Osteoblast (primary cell): ENCODE measurements at regions not wholly inside any gene's neighbourhood (a gene's known extent, or its start where the extent isn't known, plus 50 kb on each side); places are given as distances from the start of the nearest gene placed in this dataset.
A peak's percentile ranks its signal among the peaks of the same experiment; 100 is the strongest.

ENCODE experiments used
- DNase-seq: peaks from one replicate; pipeline ENCODE4 v3.0.0; 2011; ENCODE audit warnings: low spot score, mixed read lengths; ENCODE audit not compliant: insufficient read length; ENCODE audit errors: missing footprints
- H2AFZ ChIP-seq: 2 replicates; pipeline ENCODE4 v1.6.0; 2011; ENCODE audit warnings: mild to moderate bottlenecking, low read length
- H3K27ac ChIP-seq: 2 replicates; pipeline ENCODE4 v1.5.1; 2011; ENCODE audit warnings: mild to moderate bottlenecking, low read depth, low read length, moderate library complexity
- H3K27me3 ChIP-seq: 2 replicates; pipeline ENCODE4 v1.6.0; 2012; ENCODE audit warnings: mild to moderate bottlenecking, control low read depth, inconsistent platforms, low read length, moderate library complexity; ENCODE audit not compliant: insufficient read depth
- H3K36me3 ChIP-seq: 2 replicates; pipeline ENCODE4 v1.5.1; 2011; ENCODE audit warnings: mild to moderate bottlenecking, low read length, control low read depth, moderate library complexity; ENCODE audit not compliant: insufficient read depth
- H3K4me1 ChIP-seq: 2 replicates; pipeline ENCODE4 v1.5.1; 2011; ENCODE audit warnings: mild to moderate bottlenecking, low read length, control low read depth, moderate library complexity; ENCODE audit not compliant: insufficient read depth
- H3K4me2 ChIP-seq: 2 replicates; pipeline ENCODE4 v1.6.0; 2011; ENCODE audit warnings: mild to moderate bottlenecking, low read length; ENCODE audit not compliant: insufficient read depth
- H3K4me3 ChIP-seq: fragments of 200-600 bp; sonication (generic); 3 replicates; pipeline ENCODE4 v1.5.1; 2012; ENCODE audit warnings: mild to moderate bottlenecking, low read length, inconsistent platforms; ENCODE audit not compliant: insufficient read depth
- H3K79me2 ChIP-seq: 2 replicates; pipeline ENCODE4 v1.6.0; 2012; ENCODE audit warnings: mild to moderate bottlenecking, low read length, control low read depth, inconsistent platforms; ENCODE audit not compliant: insufficient read depth
- H3K9me3 ChIP-seq: 2 replicates; pipeline ENCODE4 v1.5.1; 2011; ENCODE audit warnings: low read depth, low read length, control low read depth
- H4K20me1 ChIP-seq: 2 replicates; pipeline ENCODE4 v1.6.0; 2012; ENCODE audit warnings: mild to moderate bottlenecking, low read length, control low read depth; ENCODE audit not compliant: insufficient read depth
- TF ChIP-seq, protein P1 (sequence below): IDR thresholded peaks from 2 replicates; pipeline ENCODE4 v1.5.1; 2011; ENCODE audit warnings: mild to moderate bottlenecking, low read depth, low read length, moderate library complexity; ENCODE audit errors: extremely low read depth

DNA sequence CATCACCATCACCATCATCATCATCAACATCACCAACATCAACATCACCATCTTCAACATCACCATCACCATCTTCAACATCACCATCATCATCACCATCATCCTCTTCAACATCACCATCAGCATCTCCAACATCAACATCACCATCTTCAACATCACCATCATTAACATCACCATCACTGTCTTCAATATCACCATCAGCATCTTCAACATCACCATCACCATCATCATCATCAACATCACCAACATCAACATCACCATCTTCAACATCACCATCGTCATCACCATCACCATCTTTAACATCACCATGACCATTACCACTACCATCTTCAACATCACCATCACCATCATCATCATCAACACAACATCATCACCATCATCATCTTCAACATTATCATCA, 267.2 kb downstream of the SP3 start:
- H3K27ac ChIP-seq, result no peak overlapping the region
- H3K36me3 ChIP-seq, result no peaks in the 10 kb centered on the region
- no peaks in the 10 kb centered on the region for H3K79me2 ChIP-seq
- no peaks in the 10 kb centered on the region for H3K4me1 ChIP-seq
- H3K27me3 ChIP-seq, result no peaks in the 10 kb centered on the region
- no peaks in the 10 kb centered on the region for H4K20me1 ChIP-seq
- TF ChIP-seq, protein P1, sequence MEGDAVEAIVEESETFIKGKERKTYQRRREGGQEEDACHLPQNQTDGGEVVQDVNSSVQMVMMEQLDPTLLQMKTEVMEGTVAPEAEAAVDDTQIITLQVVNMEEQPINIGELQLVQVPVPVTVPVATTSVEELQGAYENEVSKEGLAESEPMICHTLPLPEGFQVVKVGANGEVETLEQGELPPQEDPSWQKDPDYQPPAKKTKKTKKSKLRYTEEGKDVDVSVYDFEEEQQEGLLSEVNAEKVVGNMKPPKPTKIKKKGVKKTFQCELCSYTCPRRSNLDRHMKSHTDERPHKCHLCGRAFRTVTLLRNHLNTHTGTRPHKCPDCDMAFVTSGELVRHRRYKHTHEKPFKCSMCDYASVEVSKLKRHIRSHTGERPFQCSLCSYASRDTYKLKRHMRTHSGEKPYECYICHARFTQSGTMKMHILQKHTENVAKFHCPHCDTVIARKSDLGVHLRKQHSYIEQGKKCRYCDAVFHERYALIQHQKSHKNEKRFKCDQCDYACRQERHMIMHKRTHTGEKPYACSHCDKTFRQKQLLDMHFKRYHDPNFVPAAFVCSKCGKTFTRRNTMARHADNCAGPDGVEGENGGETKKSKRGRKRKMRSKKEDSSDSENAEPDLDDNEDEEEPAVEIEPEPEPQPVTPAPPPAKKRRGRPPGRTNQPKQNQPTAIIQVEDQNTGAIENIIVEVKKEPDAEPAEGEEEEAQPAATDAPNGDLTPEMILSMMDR, result no peak
- DNase-seq, result no peak
- H3K9me3 ChIP-seq, result no peaks in the 10 kb centered on the region
- no peak overlapping the region for H2AFZ ChIP-seq
- H3K4me3 ChIP-seq, result no peak overlapping the region
- H3K4me2 ChIP-seq, result no peak overlapping the region

DNA sequence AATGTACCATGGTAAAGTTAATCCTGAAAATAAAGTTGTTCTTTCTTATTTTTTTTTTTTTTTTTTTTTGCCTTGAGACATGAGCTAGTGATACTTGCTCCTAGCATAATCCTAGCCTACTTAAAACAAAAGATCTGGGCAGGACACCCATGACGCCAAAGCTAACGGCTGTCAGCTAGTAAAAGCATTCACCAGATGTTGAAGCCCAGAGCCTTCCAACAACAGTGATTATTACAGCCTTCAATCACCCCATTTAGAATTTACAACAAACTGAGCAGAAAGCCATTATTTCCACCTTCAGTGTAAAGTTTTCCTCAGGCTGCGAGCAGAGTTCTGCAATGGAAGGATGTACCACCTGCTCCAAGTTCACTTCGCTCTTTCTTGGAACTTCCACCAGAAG, 259.5 kb downstream of the SP3 start:
- Histone ChIP-seq H3K4me3 (no peak overlapping the region), H2AFZ (no peak overlapping the region), H3K4me1 (no peaks in the 10 kb centered on the region), H3K79me2 (no peaks in the 10 kb centered on the region), H3K36me3 (no peaks in the 10 kb centered on the region), H4K20me1 (no peaks in the 10 kb centered on the region), H3K4me2 (no peak overlapping the region), H3K27me3 (peaks cover 13% of the 10 kb centered on the region), H3K9me3 (no peaks in the 10 kb centered on the region), H3K27ac (no peak overlapping the region)
- DNase-seq, result no peak
- TF ChIP-seq, protein P1, result no peak

DNA sequence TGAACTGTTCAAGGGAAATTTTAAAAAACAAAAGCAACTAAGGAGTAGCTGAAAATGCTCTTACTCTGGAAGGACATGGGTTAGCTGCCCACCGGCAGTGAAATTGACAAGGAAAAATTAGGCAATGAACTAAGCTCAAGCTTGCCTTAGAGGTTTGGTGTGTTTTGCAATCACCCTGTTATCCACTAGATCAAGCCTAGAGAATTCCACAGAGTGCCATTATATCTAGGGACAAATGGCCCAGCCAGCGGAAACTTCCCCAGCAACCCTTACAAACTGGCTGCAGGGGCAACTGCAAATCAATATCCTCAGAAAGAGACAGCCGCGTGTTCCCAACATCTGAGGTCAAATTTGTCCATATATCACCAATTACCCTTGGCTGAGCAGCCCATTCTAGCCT, 258.2 kb downstream of the SP3 start:
- no peak overlapping the region for H2AFZ ChIP-seq
- no peaks in the 10 kb centered on the region for H3K79me2 ChIP-seq
- DNase-seq, result peak; percentile 34
- no peaks in the 10 kb centered on the region for H4K20me1 ChIP-seq
- H3K4me2 ChIP-seq, result no peak overlapping the region
- no peak overlapping the region for H3K27ac ChIP-seq
- TF ChIP-seq, protein P1, result no peak
- peaks cover 13% of the 10 kb centered on the region for H3K27me3 ChIP-seq
- no peaks in the 10 kb centered on the region for H3K36me3 ChIP-seq
- H3K9me3 ChIP-seq, result no peaks in the 10 kb centered on the region
- H3K4me1 ChIP-seq, result no peaks in the 10 kb centered on the region
- H3K4me3 ChIP-seq, result no peak overlapping the region

DNA sequence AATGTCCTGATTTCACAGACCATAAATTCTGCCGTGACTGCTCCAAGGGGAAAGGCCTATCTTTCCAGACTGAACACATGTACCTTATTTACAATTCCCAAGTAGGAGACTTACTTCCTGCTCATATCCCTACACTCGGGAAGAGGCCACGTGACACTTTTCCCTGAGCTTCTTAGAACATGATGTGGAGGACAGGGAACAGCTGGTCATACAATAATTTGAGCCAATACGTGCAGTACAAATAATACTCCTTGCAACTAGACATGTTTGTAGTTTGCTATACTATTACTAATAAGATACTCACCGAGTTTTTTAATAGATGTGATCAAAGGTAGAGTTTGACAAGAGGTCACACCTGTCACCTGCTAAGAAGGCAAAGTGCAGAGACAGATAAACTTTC, 256.4 kb downstream of the SP3 start:
- TF ChIP-seq, protein P1, result no peak
- DNase-seq, result no peak
- no peak overlapping the region for H3K4me2 ChIP-seq
- H3K4me1 ChIP-seq, result no peaks in the 10 kb centered on the region
- H2AFZ ChIP-seq, result no peak overlapping the region
- H3K79me2 ChIP-seq, result no peaks in the 10 kb centered on the region
- no peaks in the 10 kb centered on the region for H4K20me1 ChIP-seq
- peaks cover 13% of the 10 kb centered on the region for H3K27me3 ChIP-seq
- no peaks in the 10 kb centered on the region for H3K9me3 ChIP-seq
- H3K27ac ChIP-seq, result no peak overlapping the region
- no peaks in the 10 kb centered on the region for H3K36me3 ChIP-seq
- no peak overlapping the region for H3K4me3 ChIP-seq
